NCI-H1694 treated with DMSO at 0.1 percent for 48 hours (cell line): ENCODE measurements at regions not wholly inside any gene's neighbourhood (a gene's known extent, or its start where the extent isn't known, plus 50 kb on each side); places are given as distances from the start of the nearest gene placed in this dataset.
"Not testable (repeated sequence)": the region's sequence is repeated elsewhere in the genome, so short reads cannot be mapped to it uniquely, and the experiment has no call there.

Experiments
- DNase-seq: peaks from one replicate; lab custom pipeline; 2025; lab: John Stamatoyannopoulos, UW

- no peak for DNase-seq
Observed at GRCh38 chr15:34700891-34701427, 53.8 kb downstream of the GJD2 start.

GRCh38 chr15:34699968-34700640, 54.7 kb downstream of the GJD2 start:
- DNase-seq, result no peak

GRCh38 chr15:34696506-34696905, 58.3 kb downstream of the GJD2 start:
- DNase-seq, result no peak

GRCh38 chr15:34693053-34693744, 61.6 kb downstream of the GJD2 start:
- no peak for DNase-seq

GRCh38 chr15:34691034-34691433, 63.8 kb downstream of the GJD2 start:
- DNase-seq, result no peak

- DNase-seq, result no peak
Observed at GRCh38 chr15:34688699-34689098, 66.1 kb downstream of the GJD2 start.

- DNase-seq, result no peak
Observed at GRCh38 chr15:34684351-34684750, 70.4 kb downstream of the GJD2 start.

GRCh38 chr15:34682674-34683073, 72.1 kb downstream of the GJD2 start:
- DNase-seq, result no peak

- no peak for DNase-seq
Observed at GRCh38 chr15:34679291-34679690, 75.5 kb downstream of the GJD2 start.

GRCh38 chr15:34673241-34673640, 81.6 kb downstream of the GJD2 start:
- DNase-seq, result no peak

GRCh38 chr15:34665498-34666116, 82.2 kb upstream of the GOLGA8B start:
- DNase-seq, result no peak

- no peak for DNase-seq
Observed at GRCh38 chr15:34664418-34664817, 81.0 kb upstream of the GOLGA8B start.

GRCh38 chr15:34663101-34663500, 79.7 kb upstream of the GOLGA8B start:
- DNase-seq, result no peak

GRCh38 chr15:34659056-34659455, 75.6 kb upstream of the GOLGA8B start:
- DNase-seq, result no peak

GRCh38 chr15:34657469-34658127, 74.1 kb upstream of the GOLGA8B start:
- DNase-seq, result no peak

GRCh38 chr15:34656005-34656796, 72.8 kb upstream of the GOLGA8B start:
- DNase-seq, result no peak

GRCh38 chr15:34655326-34655725, 71.9 kb upstream of the GOLGA8B start:
- DNase-seq, result no peak

- no peak for DNase-seq
Observed at GRCh38 chr15:34654625-34655024, 71.2 kb upstream of the GOLGA8B start.

GRCh38 chr15:34653992-34654391, 70.5 kb upstream of the GOLGA8B start:
- no peak for DNase-seq

GRCh38 chr15:34653326-34653725, 69.9 kb upstream of the GOLGA8B start:
- DNase-seq, result not testable (repeated sequence)

- no peak for DNase-seq
Observed at GRCh38 chr15:34652726-34653033, 69.2 kb upstream of the GOLGA8B start.
